PC-3 (cell line): ENCODE measurements at regions not wholly inside any gene's neighbourhood (a gene's known extent, or its start where the extent isn't known, plus 50 kb on each side); places are given as distances from the start of the nearest gene placed in this dataset.

ENCODE experiments used
- CTCF ChIP-seq: fragments of 300-600 bp; sonication (generic); conservative IDR thresholded peaks from 2 replicates; pipeline ENCODE4 v1.5.1; 2017; ENCODE audit warnings: antibody characterized with exemption, low read depth, mild to moderate bottlenecking, low read length
- EZH2 ChIP-seq: fragments of 300-600 bp; sonication (generic); IDR thresholded peaks from one replicate; pipeline ENCODE4 v1.6.1; 2017; ENCODE audit warnings: antibody characterized with exemption, mild to moderate bottlenecking, low read length; ENCODE audit not compliant: unreplicated experiment
- EZH2phosphoT487 ChIP-seq: fragments of 300-600 bp; sonication (generic); IDR thresholded peaks from 2 replicates; pipeline ENCODE4 v1.6.1; 2018; ENCODE audit warnings: mild to moderate bottlenecking, antibody characterized with exemption, low read length, borderline replicate concordance

DNA sequence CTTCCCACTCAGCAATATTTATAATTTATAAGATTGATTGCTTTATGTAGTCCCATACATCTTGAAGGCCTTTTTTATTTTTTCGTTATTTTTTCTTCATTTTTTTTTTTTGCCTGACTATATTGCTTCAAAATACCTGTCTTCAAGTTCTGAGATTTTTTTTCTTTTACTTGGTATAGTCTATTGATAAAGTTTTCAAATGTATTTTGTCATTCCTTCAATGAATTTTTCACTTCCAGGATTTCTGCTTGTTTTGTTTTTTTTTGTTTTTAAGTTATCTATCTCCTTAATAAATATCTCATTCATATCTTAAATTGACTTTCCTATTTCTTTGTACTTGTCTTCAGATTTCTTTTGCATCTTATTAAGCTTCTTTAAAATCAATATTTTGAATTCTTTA lies 905.6 kb upstream of the CDH6 start:
- TF ChIP-seq CTCF = no peak
- no peak for TF ChIP-seq EZH2
- TF ChIP-seq EZH2phosphoT487 = no peak
